H9 (cell line): ENCODE measurements at regions not wholly inside any gene's neighbourhood (a gene's known extent, or its start where the extent isn't known, plus 50 kb on each side); places are given as distances from the start of the nearest gene placed in this dataset.

ENCODE experiments used
- DNase-seq: peaks from one replicate; pipeline ENCODE4 v3.0.0-alpha.2; 2017
- H2AFZ ChIP-seq: one replicate; pipeline ENCODE4 v1.6.1; 2013; ENCODE audit warnings: mild to moderate bottlenecking, low read length, control low read depth, moderate library complexity
- H2AK5ac ChIP-seq: 2 replicates; pipeline ENCODE4 v1.6.1; 2013; ENCODE audit warnings: low read length, control low read depth, mixed read lengths; ENCODE audit not compliant: insufficient read length
- H2BK120ac ChIP-seq: one replicate; pipeline ENCODE4 v1.6.1; 2013; ENCODE audit warnings: low read depth, mild to moderate bottlenecking, low read length, control low read depth, inconsistent platforms; ENCODE audit not compliant: poor library complexity, severe bottlenecking
- H2BK12ac ChIP-seq: 2 replicates; pipeline ENCODE4 v1.6.1; 2013; ENCODE audit warnings: low read length, control low read depth, mixed read lengths, low read depth; ENCODE audit not compliant: insufficient read length
- H2BK15ac ChIP-seq: 2 replicates; pipeline ENCODE4 v1.6.1; 2013; ENCODE audit warnings: low read depth, low read length, control low read depth
- H2BK20ac ChIP-seq: one replicate; pipeline ENCODE4 v1.6.1; 2013; ENCODE audit warnings: low read depth, mild to moderate bottlenecking, low read length, control low read depth, inconsistent platforms; ENCODE audit not compliant: poor library complexity, severe bottlenecking
- H2BK5ac ChIP-seq: 2 replicates; pipeline ENCODE4 v1.6.1; 2013; ENCODE audit warnings: low read length, control low read depth, mixed read lengths; ENCODE audit not compliant: insufficient read length
- H3K14ac ChIP-seq: 2 replicates; pipeline ENCODE4 v1.6.1; 2013; ENCODE audit warnings: low read length, control low read depth; ENCODE audit not compliant: insufficient read depth
- H3K18ac ChIP-seq: 2 replicates; pipeline ENCODE4 v1.6.1; 2013; ENCODE audit warnings: low read depth, mild to moderate bottlenecking, mixed read lengths, low read length, control low read depth; ENCODE audit not compliant: insufficient read length
- H3K23ac ChIP-seq: 2 replicates; pipeline ENCODE4 v1.6.1; 2013; ENCODE audit warnings: low read length, control low read depth, mixed read lengths, low read depth; ENCODE audit not compliant: insufficient read length
- H3K23me2 ChIP-seq: 2 replicates; pipeline ENCODE4 v1.6.1; 2013; ENCODE audit warnings: low read depth, mild to moderate bottlenecking, mixed read lengths, low read length, control low read depth; ENCODE audit not compliant: insufficient read length, poor library complexity, severe bottlenecking
- H3K27ac ChIP-seq: 2 replicates; pipeline ENCODE4 v1.5.1; 2013; ENCODE audit warnings: low read length, control low read depth, mixed read lengths, low read depth; ENCODE audit not compliant: insufficient read length
- H3K27me3 ChIP-seq: 2 replicates; pipeline ENCODE4 v1.6.1; 2013; ENCODE audit warnings: low read length, control low read depth, inconsistent platforms; ENCODE audit not compliant: insufficient read depth
- H3K4ac ChIP-seq: 2 replicates; pipeline ENCODE4 v1.6.1; 2013; ENCODE audit warnings: low read depth, mild to moderate bottlenecking, control low read depth, inconsistent platforms, low read length, moderate library complexity
- H3K4me1 ChIP-seq: 2 replicates; pipeline ENCODE4 v1.6.1; 2013; ENCODE audit warnings: low read length, control low read depth, inconsistent platforms; ENCODE audit not compliant: insufficient read depth
- H3K4me2 ChIP-seq: 2 replicates; pipeline ENCODE4 v1.6.1; 2013; ENCODE audit warnings: low read length, control low read depth, mixed read lengths; ENCODE audit not compliant: insufficient read length, insufficient read depth
- H3K56ac ChIP-seq: 2 replicates; pipeline ENCODE4 v1.6.1; 2013; ENCODE audit warnings: low read depth, mild to moderate bottlenecking, mixed read lengths, low read length, control low read depth; ENCODE audit not compliant: insufficient read length
- H3K79me1 ChIP-seq: 2 replicates; pipeline ENCODE4 v1.6.1; 2013; ENCODE audit warnings: low read depth, mild to moderate bottlenecking, moderate library complexity, low read length, control low read depth, inconsistent platforms; ENCODE audit not compliant: insufficient read depth, poor library complexity, severe bottlenecking
- H3K79me2 ChIP-seq: 2 replicates; pipeline ENCODE4 v1.6.1; 2013; ENCODE audit warnings: low read length, control low read depth, inconsistent platforms; ENCODE audit not compliant: insufficient read depth
- H3K9ac ChIP-seq: 2 replicates; pipeline ENCODE4 v1.6.1; 2013; ENCODE audit warnings: low read length, control low read depth, mixed read lengths; ENCODE audit not compliant: insufficient read length; ENCODE audit errors: extremely low read depth
- H3K9me3 ChIP-seq: one replicate; pipeline ENCODE4 v1.6.1; 2013; ENCODE audit warnings: low read depth, low read length, inconsistent platforms; ENCODE audit not compliant: control insufficient read depth
- H3T11ph ChIP-seq: one replicate; pipeline ENCODE4 v1.6.1; 2013; ENCODE audit warnings: mild to moderate bottlenecking, low read length, control low read depth, inconsistent platforms
- H4K20me1 ChIP-seq: one replicate; pipeline ENCODE4 v1.6.1; 2013; ENCODE audit not compliant: control insufficient read depth, insufficient read length, insufficient read depth
- H4K5ac ChIP-seq: 2 replicates; pipeline ENCODE4 v1.6.1; 2013; ENCODE audit warnings: low read depth, mild to moderate bottlenecking, mixed read lengths, low read length, control low read depth; ENCODE audit not compliant: insufficient read length
- H4K8ac ChIP-seq: replicated peaks from 2 replicates; pipeline ENCODE4 v1.6.1; 2013; ENCODE audit warnings: low read length, control low read depth, mixed read lengths, low read depth; ENCODE audit not compliant: insufficient read length
- H4K91ac ChIP-seq: 2 replicates; pipeline ENCODE4 v1.6.1; 2013; ENCODE audit warnings: low read depth, mild to moderate bottlenecking, moderate library complexity, mixed read lengths, low read length, control low read depth; ENCODE audit not compliant: insufficient read length
- H3K27ac Mint-ChIP-seq, 3 experiments: 2 replicates in 2 of 3; 3 replicates in 1 of 3; pipeline ENCODE4 v1.8.0; 2020 to 2021; ENCODE audit warnings: mixed read lengths in 3 of 3, mild to moderate bottlenecking in 1 of 3, moderate library complexity in 1 of 3
- H3K27me3 Mint-ChIP-seq: 2 replicates; pipeline ENCODE4 v1.8.0; 2021; ENCODE audit warnings: low read depth, mild to moderate bottlenecking, moderate library complexity, mixed read lengths
- H3K36me3 Mint-ChIP-seq, 3 experiments: 2 replicates in 2 of 3; 3 replicates in 1 of 3; pipeline ENCODE4 v1.8.0; 2020 to 2021; ENCODE audit warnings: low read depth in 3 of 3, mixed read lengths in 3 of 3; ENCODE audit not compliant: insufficient read depth in 1 of 3
- H3K4me1 Mint-ChIP-seq, 2 experiments: 2 replicates each; pipeline ENCODE4 v1.8.0; 2020; ENCODE audit warnings: mixed read lengths in 2 of 2
- H3K4me3 Mint-ChIP-seq, 2 experiments: 2 replicates in 1 of 2; 3 replicates in 1 of 2; pipeline ENCODE4 v1.8.0; 2020 to 2021; ENCODE audit warnings: mild to moderate bottlenecking in 2 of 2, mixed read lengths in 2 of 2, moderate library complexity in 1 of 2
- H3K9me3 Mint-ChIP-seq, 2 experiments: 2 replicates in 1 of 2; 3 replicates in 1 of 2; pipeline ENCODE4 v1.8.0; 2020; ENCODE audit warnings: mild to moderate bottlenecking in 2 of 2, mixed read lengths in 2 of 2, moderate library complexity in 1 of 2
- CTCF ChIP-seq: fragments of 200-600 bp; sonication (generic); conservative IDR thresholded peaks from 3 replicates; pipeline ENCODE4 v1.8.0; 2021; ENCODE audit warnings: antibody characterized with exemption, mild to moderate bottlenecking
- WGBS: extraction: QIAGEN DNeasy Blood & Tissue Kit; methylation state at CpG from one replicate; pipeline ENCODE4 v1.1.7; 2013; ENCODE audit warnings: missing lambda C conversion rate, low lambda C conversion rate, mixed read lengths; ENCODE audit not compliant: insufficient read length; ENCODE audit errors: extremely low coverage; 5-methylcytosine and 5-hydroxymethylcytosine counted together

- Histone ChIP-seq H3T11ph (no peak overlapping the region), H3K23ac (no peak overlapping the region), H4K5ac (no peak overlapping the region), H4K8ac (no peak overlapping the region), H2BK120ac (no peak overlapping the region), H2BK5ac (no peak overlapping the region), H3K23me2 (no peaks in the 10 kb centered on the region), H2AK5ac (no peak overlapping the region), H3K79me1 (no peaks in the 10 kb centered on the region), H2AFZ (no peak overlapping the region), H2BK20ac (no peak overlapping the region), H3K14ac (no peak overlapping the region), H3K27ac (no peak overlapping the region), H3K4ac (no peak overlapping the region), H3K18ac (no peak overlapping the region), H4K91ac (no peak overlapping the region), H4K20me1 (no peaks in the 10 kb centered on the region), H3K79me2 (no peaks in the 10 kb centered on the region), H3K4me2 (no peak overlapping the region), H3K27me3 (no peaks in the 10 kb centered on the region; the same call in 1 of the 2 replicates), H2BK12ac (no peak overlapping the region), H3K4me1 (no peaks in the 10 kb centered on the region), H2BK15ac (no peak overlapping the region), H3K9me3 (no peaks in the 10 kb centered on the region), H3K56ac (no peak overlapping the region), H3K9ac (no peak overlapping the region)
- Mint-ChIP-seq H3K27ac (no peak overlapping the region), H3K4me1 (peaks cover 8% of the 10 kb centered on the region in 2 experiments; a peak in 3 of 4 replicates), H3K27me3 (no peaks in the 10 kb centered on the region; the same call in 1 of the 2 replicates), H3K4me3 (no peak overlapping the region), H3K36me3 (no peaks in the 10 kb centered on the region), H3K9me3 (peaks cover 3 to 6% of the 10 kb centered on the region in 2 experiments; a peak in 4 of 5 replicates)
- no CpG with 5 or more reads among the region's 20 CpGs for WGBS
- peak; percentile 13 for DNase-seq
- no peak for TF ChIP-seq CTCF
Measured at GRCh38 chr2:129904532-129905446, 74.7 kb upstream of the RAB6C start.
